GM13976 (cell line): ENCODE measurements at regions not wholly inside any gene's neighbourhood (a gene's known extent, or its start where the extent isn't known, plus 50 kb on each side); places are given as distances from the start of the nearest gene placed in this dataset.

Experiments used
- DNase-seq: peaks from one replicate; pipeline ENCODE4 v3.0.0; 2012; ENCODE audit warnings: low spot score
- CTCF ChIP-seq: IDR thresholded peaks from 2 replicates; pipeline ENCODE4 v1.5.1; 2012; ENCODE audit warnings: borderline replicate concordance, mild to moderate bottlenecking; ENCODE audit not compliant: insufficient read depth; ENCODE audit errors: extremely low read depth, missing control alignments, control extremely low read depth
- in situ Hi-C: fragments of 300-500 bp; cut with MboI; formaldehyde crosslinking; loops from one replicate; pipeline ENCODE4 v1.12.0; 2022; ENCODE audit warnings: low sequenced_read_pairs, mixed read lengths, inconsistent platforms; ENCODE audit not compliant: unreplicated experiment

- no peak for TF ChIP-seq CTCF
- in situ Hi-C loops, result no loop called here
- no peak for DNase-seq
These were observed 402.8 kb downstream of the MIAT start for GRCh38 chr22:27060190-27060589.

GRCh38 chr22:27062910-27063309, 405.5 kb downstream of the MIAT start:
- TF ChIP-seq CTCF, result no peak
- no peak for DNase-seq
- in situ Hi-C loops, result no loop called here

GRCh38 chr22:27063406-27063805, 406.0 kb downstream of the MIAT start:
- no peak for TF ChIP-seq CTCF
- in situ Hi-C loops, result no loop called here
- no peak for DNase-seq

- TF ChIP-seq CTCF, result no peak
- in situ Hi-C loops, result no loop called here
- no peak for DNase-seq
These were observed 406.5 kb downstream of the MIAT start for GRCh38 chr22:27063841-27064240.

GRCh38 chr22:27064386-27064785, 407.0 kb downstream of the MIAT start:
- in situ Hi-C loops, result no loop called here
- no peak for TF ChIP-seq CTCF
- DNase-seq, result no peak

- in situ Hi-C loops, result no loop called here
- TF ChIP-seq CTCF, result no peak
- no peak for DNase-seq
These were observed 407.9 kb downstream of the MIAT start for GRCh38 chr22:27065279-27065678.

GRCh38 chr22:27066856-27067255, 409.5 kb downstream of the MIAT start:
- in situ Hi-C loops, result no loop called here
- no peak for DNase-seq
- no peak for TF ChIP-seq CTCF
